IMR-90 (cell line): ENCODE measurements at regions not wholly inside any gene's neighbourhood (a gene's known extent, or its start where the extent isn't known, plus 50 kb on each side); places are given as distances from the start of the nearest gene placed in this dataset.
A peak's percentile ranks its signal among the peaks of the same experiment; 100 is the strongest.

Experiments
- ATAC-seq: fragments of 200-7000 bp; cut with Tn5 transposase; 2 replicates; pipeline ENCODE4 v1.9.1; 2020; ENCODE audit warnings: low read depth, mild to moderate bottlenecking, moderate library complexity
- BruUV-seq: library from RNA; stranded (reverse); fragments of 400-500 nt; replicated peaks from 2 replicates; lab custom pipeline; 2021; lab: Mats Ljungman, UMichigan
- CTCF ChIA-PET: fragments of 300-600 bp; formaldehyde crosslinking; extraction: SDS; loops from one replicate; lab custom pipeline; 2021; ENCODE audit warnings: antibody characterized with exemption; lab: Yijun Ruan, JAX
- POLR2A ChIA-PET: fragments of 300-600 bp; sonication (Branson Sonifier 250); formaldehyde crosslinking; loops from one replicate; lab custom pipeline; 2022; ENCODE audit warnings: antibody characterized with exemption; ENCODE audit not compliant: unreplicated experiment; lab: Charles Lee
- DNase-seq: peaks from one replicate; pipeline ENCODE4 v3.0.0; 2013
- H2AFZ ChIP-seq: replicated peaks from 2 replicates; pipeline ENCODE3; 2013; ENCODE audit warnings: low read length, mild to moderate bottlenecking; ENCODE audit not compliant: poor library complexity
- H2AK5ac ChIP-seq: 2 replicates; pipeline ENCODE4 v1.6.1; 2013; ENCODE audit warnings: low read depth, low read length, inconsistent platforms
- H2AK9ac ChIP-seq: replicated peaks from 2 replicates; pipeline ENCODE3; 2013; ENCODE audit warnings: mild to moderate bottlenecking, low read depth, low read length, moderate library complexity; ENCODE audit not compliant: poor library complexity
- H2BK120ac ChIP-seq: 2 replicates; pipeline ENCODE4 v1.6.1; 2013; ENCODE audit warnings: low read depth, low read length, inconsistent platforms
- H2BK15ac ChIP-seq: 3 replicates; pipeline ENCODE4 v1.6.1; 2013; ENCODE audit warnings: low read depth, low read length, inconsistent platforms
- H2BK20ac ChIP-seq: 2 replicates; pipeline ENCODE4 v1.6.1; 2013; ENCODE audit warnings: low read depth, mild to moderate bottlenecking, inconsistent platforms, low read length, moderate library complexity
- H2BK5ac ChIP-seq: 2 replicates; pipeline ENCODE4 v1.6.1; 2013; ENCODE audit warnings: mild to moderate bottlenecking, low read depth, low read length, inconsistent platforms; ENCODE audit not compliant: poor library complexity, severe bottlenecking
- H3K14ac ChIP-seq: replicated peaks from 2 replicates; pipeline ENCODE4 v1.6.1; 2013; ENCODE audit warnings: low read depth, low read length, inconsistent platforms
- H3K18ac ChIP-seq: 2 replicates; pipeline ENCODE4 v1.6.1; 2013; ENCODE audit warnings: low read depth, low read length, control low read depth
- H3K23ac ChIP-seq: 2 replicates; pipeline ENCODE4 v1.6.1; 2013; ENCODE audit warnings: low read depth, low read length, inconsistent platforms
- H3K27ac ChIP-seq: 2 replicates; pipeline ENCODE4 v1.5.1; 2013; ENCODE audit warnings: mild to moderate bottlenecking, control low read depth, low read length; ENCODE audit not compliant: insufficient read depth
- H3K27me3 ChIP-seq: 2 replicates; pipeline ENCODE4 v1.6.1; 2013; ENCODE audit warnings: low read length; ENCODE audit not compliant: control insufficient read depth, insufficient read depth
- H3K36me3 ChIP-seq: 2 replicates; pipeline ENCODE4 v1.6.1; 2013; ENCODE audit warnings: low read length, mixed read lengths; ENCODE audit not compliant: control insufficient read depth, insufficient read depth
- H3K4ac ChIP-seq: 2 replicates; pipeline ENCODE4 v1.6.1; 2013; ENCODE audit warnings: low read depth, low read length, inconsistent platforms
- H3K4me1 ChIP-seq: 2 replicates; pipeline ENCODE4 v1.6.1; 2013; ENCODE audit warnings: low read length, mixed read lengths; ENCODE audit not compliant: control insufficient read depth, insufficient read depth
- H3K4me2 ChIP-seq: 2 replicates; pipeline ENCODE4 v1.6.1; 2013; ENCODE audit warnings: low read depth, mild to moderate bottlenecking, control low read depth, low read length, moderate library complexity
- H3K4me3 ChIP-seq: 2 replicates; pipeline ENCODE4 v1.5.1; 2013; ENCODE audit warnings: low read depth, mild to moderate bottlenecking, control low read depth, low read length, moderate library complexity; ENCODE audit not compliant: insufficient read depth
- H3K56ac ChIP-seq: 2 replicates; pipeline ENCODE4 v1.6.1; 2013; ENCODE audit warnings: low read length, inconsistent platforms; ENCODE audit not compliant: insufficient read depth; ENCODE audit errors: extremely low read depth
- H3K79me1 ChIP-seq, 2 experiments: 2 replicates each; pipeline ENCODE4 v1.6.1; 2013; ENCODE audit warnings: low read length in 2 of 2, inconsistent platforms in 1 of 2, low read depth in 1 of 2
- H3K9ac ChIP-seq: 2 replicates; pipeline ENCODE4 v1.6.1; 2013; ENCODE audit warnings: low read depth, low read length, control low read depth
- H3K9me1 ChIP-seq: 2 replicates; pipeline ENCODE4 v1.6.1; 2013; ENCODE audit warnings: low read length, inconsistent platforms; ENCODE audit not compliant: insufficient read depth
- H3K9me3 ChIP-seq: 2 replicates; pipeline ENCODE4 v1.6.1; 2013; ENCODE audit warnings: low read length; ENCODE audit not compliant: control insufficient read depth, insufficient read depth
- H4K20me1 ChIP-seq: 2 replicates; pipeline ENCODE4 v1.6.1; 2013; ENCODE audit warnings: low read length, inconsistent platforms; ENCODE audit not compliant: insufficient read depth
- H4K5ac ChIP-seq: 2 replicates; pipeline ENCODE4 v1.6.1; 2013; ENCODE audit warnings: mild to moderate bottlenecking, low read depth, low read length, control low read depth
- H4K8ac ChIP-seq, 2 experiments: 2 replicates each; pipeline ENCODE4 v1.6.1; 2013; ENCODE audit warnings: low read depth in 2 of 2, low read length in 2 of 2, control low read depth in 1 of 2, inconsistent platforms in 1 of 2
- H4K91ac ChIP-seq: 2 replicates; pipeline ENCODE4 v1.6.1; 2013; ENCODE audit warnings: low read depth, low read length, inconsistent platforms; ENCODE audit not compliant: insufficient read depth
- CEBPB ChIP-seq: IDR thresholded peaks from 2 replicates; pipeline ENCODE4 v1.6.1; 2012; ENCODE audit warnings: low read depth, low read length, improper control_type of control experiment
- CHD1 ChIP-seq: IDR thresholded peaks from 2 replicates; pipeline ENCODE4 v1.6.1; 2012; ENCODE audit warnings: low read depth, low read length, improper control_type of control experiment
- ELK1 ChIP-seq: fragments of 150-350 bp; IDR thresholded peaks from 2 replicates; pipeline ENCODE4 v1.6.1; 2016; ENCODE audit warnings: low read depth, mild to moderate bottlenecking, low read length, moderate library complexity, borderline replicate concordance
- MAFK ChIP-seq: IDR thresholded peaks from 2 replicates; pipeline ENCODE4 v1.6.1; 2012; ENCODE audit warnings: low read depth, low read length, improper control_type of control experiment
- MXI1 ChIP-seq: IDR thresholded peaks from 2 replicates; pipeline ENCODE4 v1.6.1; 2012; ENCODE audit warnings: low read depth, mild to moderate bottlenecking, low read length, moderate library complexity, borderline replicate concordance
- POLR2A ChIP-seq: IDR thresholded peaks from 2 replicates; pipeline ENCODE4 v1.6.1; 2012; ENCODE audit warnings: mild to moderate bottlenecking, low read depth, low read length
- RFX5 ChIP-seq: IDR thresholded peaks from 2 replicates; pipeline ENCODE4 v1.8.0; 2012; ENCODE audit warnings: low read depth, mild to moderate bottlenecking, low read length, moderate library complexity
- SMC3 ChIP-seq: fragments of 150-350 bp; IDR thresholded peaks from 2 replicates; pipeline ENCODE4 v1.6.1; 2016; ENCODE audit warnings: low read depth, mild to moderate bottlenecking, antibody characterized with exemption, low read length, moderate library complexity
- USF2 ChIP-seq: fragments of 150-350 bp; IDR thresholded peaks from 2 replicates; pipeline ENCODE4 v1.6.1; 2017; ENCODE audit warnings: mild to moderate bottlenecking, antibody characterized with exemption, low read length, low read depth
- WGBS, 2 experiments: methylation state at CpG; one replicate each; pipeline versions ENCODE4 v1.1.5 to v1.1.7; 2013; ENCODE audit warnings: missing lambda C conversion rate in 2 of 2; ENCODE audit not compliant: insufficient read length in 1 of 2; ENCODE audit errors: extremely low coverage in 2 of 2; 5-methylcytosine and 5-hydroxymethylcytosine counted together
- dilution Hi-C: fragments of 300-500 bp; cut with HindIII; formaldehyde crosslinking; loops from one replicate; pipeline ENCODE4 v1.14.3; 2018; ENCODE audit warnings: low sequenced_read_pairs; ENCODE audit not compliant: unreplicated experiment
- in situ Hi-C: fragments of 300-500 bp; cut with MboI; formaldehyde crosslinking; loops from 3 replicates; pipeline ENCODE4 v1.14.3; 2019; ENCODE audit warnings: low sequenced_read_pairs, inconsistent platforms, mixed read lengths
- intact Hi-C: fragments of 100-400 bp; cut with micrococcal nuclease; formaldehyde crosslinking; loops from 2 replicates; pipeline ENCODE4 v1.10.0; 2022

GRCh38 chr18:78548261-78549058, 431.2 kb upstream of the SALL3 start:
- H3K4me1 ChIP-seq, result no peaks in the 10 kb centered on the region
- H3K4me3 ChIP-seq, result no peak overlapping the region
- WGBS, 2 experiments, result 90% methylated on average over 23 of the region's 30 CpGs; no CpG with 5 or more reads in 1 of the 2 experiments
- H3K18ac ChIP-seq, result no peak overlapping the region
- CTCF ChIA-PET, result no interaction called here
- no peaks in the 10 kb centered on the region for H3K9me1 ChIP-seq
- H3K23ac ChIP-seq, result no peak overlapping the region
- no peak overlapping the region for H3K56ac ChIP-seq
- H2AK9ac ChIP-seq, result no peak overlapping the region
- in situ Hi-C loops (no loop called here), intact Hi-C loops (no loop called here), dilution Hi-C loops (no loop called here)
- H3K14ac ChIP-seq, result no peak overlapping the region
- POLR2A ChIA-PET, result no interaction called here
- H3K9me3 ChIP-seq, result peaks cover 24% of the 10 kb centered on the region
- H3K36me3 ChIP-seq, result no peaks in the 10 kb centered on the region
- H2BK15ac ChIP-seq, result no peak overlapping the region
- no peak overlapping the region for H3K4ac ChIP-seq
- H2BK20ac ChIP-seq, result no peak overlapping the region
- peak overlapping the region; percentile 5 for H2AFZ ChIP-seq
- no peak for DNase-seq
- TF ChIP-seq CEBPB (no peak), MXI1 (no peak), CHD1 (no peak), RFX5 (no peak), USF2 (no peak), POLR2A (no peak), MAFK (no peak), ELK1 (no peak), SMC3 (no peak)
- no peak overlapping the region for H3K9ac ChIP-seq
- no TSS peak for BruUV-seq
- no peak overlapping the region for H4K8ac ChIP-seq
- H3K4me2 ChIP-seq, result no peak overlapping the region
- no peak overlapping the region for H2BK120ac ChIP-seq
- no peak for ATAC-seq
- no peak overlapping the region for H2AK5ac ChIP-seq
- peak overlapping the region; percentile 33 for H2BK5ac ChIP-seq
- H3K27me3 ChIP-seq, result no peaks in the 10 kb centered on the region
- no peaks in the 10 kb centered on the region for H4K20me1 ChIP-seq
- no peaks in the 10 kb centered on the region for H3K79me1 ChIP-seq
- no peak overlapping the region for H4K91ac ChIP-seq
- no peak overlapping the region for H3K27ac ChIP-seq
- H4K5ac ChIP-seq, result no peak overlapping the region
